Lower leg skin (tissue), 3 donors: ENCODE measurements at regions not wholly inside any gene's neighbourhood (a gene's known extent, or its start where the extent isn't known, plus 50 kb on each side); places are given as distances from the start of the nearest gene placed in this dataset.

Experiments
- CTCF ChIP-seq, 3 donors: fragments of 450-650 bp; IDR thresholded peaks; one replicate each; pipeline ENCODE4 v1.5.1; 2016; ENCODE audit warnings: antibody characterized with exemption in 3 of 3, mild to moderate bottlenecking in 3 of 3, moderate library complexity in 2 of 3
- POLR2A ChIP-seq, 2 donors: fragments of 450-650 bp; IDR thresholded peaks; one replicate each; pipeline ENCODE4 v1.6.1; 2016 to 2017; ENCODE audit warnings: antibody characterized with exemption in 2 of 2, mild to moderate bottlenecking in 1 of 2, moderate library complexity in 1 of 2

- TF ChIP-seq POLR2A (IDR thresholded peaks at IDR 0.05) (no peak), CTCF (IDR thresholded peaks at IDR 0.05) (no peak)
Observed at GRCh38 chr2:147572622-147573021, 272.2 kb upstream of the ACVR2A start.
